Thoracic aorta (tissue), 2 donors: ENCODE measurements at regions not wholly inside any gene's neighbourhood (a gene's known extent, or its start where the extent isn't known, plus 50 kb on each side); places are given as distances from the start of the nearest gene placed in this dataset.

ENCODE experiments used
- ATAC-seq: fragments of 150-250 bp; one replicate; pipeline ENCODE4 v1.8.0; 2017; ENCODE audit warnings: low read depth; ENCODE audit not compliant: insufficient number of reproducible peaks, low FRiP score
- DNase-seq: peaks from one replicate; pipeline ENCODE4 v3.0.0-alpha.2; 2020; ENCODE audit warnings: low spot score
- H3K27ac ChIP-seq, 2 donors: fragments of 200-600 bp; sonication (generic); 1 replicate in 1 of 2; 2 replicates in 1 of 2; pipeline ENCODE4 v1.5.1; 2016; ENCODE audit warnings: mild to moderate bottlenecking in 2 of 2, moderate library complexity in 2 of 2
- H3K27me3 ChIP-seq: fragments of 200-600 bp; sonication (generic); replicated peaks from 2 replicates; pipeline ENCODE4 v1.6.0; 2016; ENCODE audit warnings: mild to moderate bottlenecking; ENCODE audit not compliant: insufficient read depth
- H3K36me3 ChIP-seq: fragments of 200-600 bp; sonication (generic); one replicate; pipeline ENCODE4 v1.5.1; 2016
- H3K4me1 ChIP-seq, 2 donors: fragments of 200-600 bp; sonication (generic); 1 replicate in 1 of 2; 2 replicates in 1 of 2; pipeline versions ENCODE4 v1.5.1 to v1.6.0; 2016; ENCODE audit warnings: low read depth in 2 of 2, mild to moderate bottlenecking in 1 of 2; ENCODE audit not compliant: control insufficient read depth in 1 of 2
- H3K4me3 ChIP-seq: fragments of 200-600 bp; sonication (generic); 2 replicates; pipeline ENCODE4 v1.5.1; 2016; ENCODE audit warnings: mild to moderate bottlenecking
- H3K9me3 ChIP-seq: fragments of 200-600 bp; sonication (generic); 2 replicates; pipeline ENCODE4 v1.5.1; 2016
- TF ChIP-seq, protein P1 (sequence below): fragments of 200-600 bp; sonication (generic); IDR thresholded peaks from one replicate; pipeline ENCODE4 v1.5.1; 2019; ENCODE audit warnings: antibody characterized with exemption

DNA sequence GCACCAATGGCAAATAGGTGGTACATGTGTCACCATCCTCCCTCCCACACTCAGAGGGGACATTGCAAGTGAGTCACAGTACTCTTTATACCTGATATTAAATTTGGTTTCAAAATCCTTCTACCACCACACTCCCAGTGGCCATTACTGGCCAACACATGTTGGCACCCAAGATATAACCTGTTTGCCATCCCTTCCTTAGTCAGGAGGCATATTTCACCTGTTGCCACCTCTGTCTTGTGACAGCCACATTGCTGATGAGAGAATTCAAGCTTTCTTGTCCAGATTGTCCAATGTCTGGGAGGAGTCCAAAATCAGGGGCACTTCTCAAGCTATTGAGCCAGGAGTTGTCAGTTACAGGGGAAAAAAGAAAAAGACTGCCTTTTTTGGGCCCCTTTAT, 80.2 kb upstream of the WWC1 start:
- Histone ChIP-seq H3K4me3 (no peak overlapping the region), H3K27ac (no peak overlapping the region), H3K36me3 (no peaks in the 10 kb centered on the region), H3K4me1 (peaks cover 6 to 12% of the 10 kb centered on the region in 2 donors), H3K9me3 (no peaks in the 10 kb centered on the region), H3K27me3 (no peaks in the 10 kb centered on the region)
- ATAC-seq (no peak), DNase-seq (no peak)
- TF ChIP-seq, protein P1, sequence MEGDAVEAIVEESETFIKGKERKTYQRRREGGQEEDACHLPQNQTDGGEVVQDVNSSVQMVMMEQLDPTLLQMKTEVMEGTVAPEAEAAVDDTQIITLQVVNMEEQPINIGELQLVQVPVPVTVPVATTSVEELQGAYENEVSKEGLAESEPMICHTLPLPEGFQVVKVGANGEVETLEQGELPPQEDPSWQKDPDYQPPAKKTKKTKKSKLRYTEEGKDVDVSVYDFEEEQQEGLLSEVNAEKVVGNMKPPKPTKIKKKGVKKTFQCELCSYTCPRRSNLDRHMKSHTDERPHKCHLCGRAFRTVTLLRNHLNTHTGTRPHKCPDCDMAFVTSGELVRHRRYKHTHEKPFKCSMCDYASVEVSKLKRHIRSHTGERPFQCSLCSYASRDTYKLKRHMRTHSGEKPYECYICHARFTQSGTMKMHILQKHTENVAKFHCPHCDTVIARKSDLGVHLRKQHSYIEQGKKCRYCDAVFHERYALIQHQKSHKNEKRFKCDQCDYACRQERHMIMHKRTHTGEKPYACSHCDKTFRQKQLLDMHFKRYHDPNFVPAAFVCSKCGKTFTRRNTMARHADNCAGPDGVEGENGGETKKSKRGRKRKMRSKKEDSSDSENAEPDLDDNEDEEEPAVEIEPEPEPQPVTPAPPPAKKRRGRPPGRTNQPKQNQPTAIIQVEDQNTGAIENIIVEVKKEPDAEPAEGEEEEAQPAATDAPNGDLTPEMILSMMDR: no peak

DNA sequence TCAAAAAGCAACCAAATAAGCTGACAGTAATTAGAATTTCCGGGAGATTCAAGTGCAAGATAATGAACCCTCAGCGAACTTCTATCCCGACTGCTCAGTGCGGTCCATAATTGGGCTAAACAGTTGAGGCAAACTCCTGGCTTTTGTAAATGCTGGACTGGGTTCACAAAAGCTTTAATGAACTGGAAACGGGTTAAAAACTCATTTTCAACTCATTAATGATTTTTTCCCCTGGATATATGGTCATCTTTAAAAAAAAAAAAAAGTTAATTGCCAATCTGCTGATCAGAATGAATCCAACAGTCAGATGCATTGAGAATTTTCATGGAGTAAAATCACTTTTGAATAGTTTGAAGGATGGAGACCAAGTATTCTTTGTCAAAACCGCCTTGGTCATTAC, 79.5 kb upstream of the WWC1 start:
- TF ChIP-seq, protein P1: no peak
- no peak for DNase-seq
- Histone ChIP-seq H3K36me3 (no peaks in the 10 kb centered on the region), H3K4me3 (no peak overlapping the region), H3K4me1 (peaks cover 6 to 12% of the 10 kb centered on the region in 2 donors), H3K27ac (no peak overlapping the region), H3K9me3 (no peaks in the 10 kb centered on the region), H3K27me3 (no peaks in the 10 kb centered on the region)
- ATAC-seq: no peak

GRCh38 chr5:168214071-168214470, 77.4 kb upstream of the WWC1 start:
- Histone ChIP-seq H3K9me3 (no peaks in the 10 kb centered on the region), H3K27ac (no peak overlapping the region), H3K4me3 (no peak overlapping the region), H3K27me3 (no peaks in the 10 kb centered on the region), H3K36me3 (no peaks in the 10 kb centered on the region), H3K4me1 (peaks cover 6 to 11% of the 10 kb centered on the region in 2 donors)
- ATAC-seq (no peak), DNase-seq (no peak)
- TF ChIP-seq, protein P1: no peak

DNA sequence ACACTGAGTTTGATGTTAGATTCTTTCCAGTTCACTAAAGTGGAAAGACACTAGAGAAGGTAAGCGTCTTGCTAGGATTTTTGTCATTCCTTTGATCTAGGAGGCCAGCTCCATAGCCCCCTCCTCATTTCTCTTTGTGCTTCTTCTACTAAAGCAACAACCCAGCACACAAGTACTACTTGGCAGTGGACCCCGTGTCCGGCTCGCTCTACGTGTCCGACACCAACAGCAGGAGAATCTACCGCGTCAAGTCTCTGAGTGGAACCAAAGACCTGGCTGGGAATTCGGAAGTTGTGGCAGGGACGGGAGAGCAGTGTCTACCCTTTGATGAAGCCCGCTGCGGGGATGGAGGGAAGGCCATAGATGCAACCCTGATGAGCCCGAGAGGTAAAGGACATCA, 76.6 kb upstream of the WWC1 start:
- TF ChIP-seq, protein P1: no peak

GRCh38 chr5:168215646-168216045, 75.8 kb upstream of the WWC1 start:
- Histone ChIP-seq H3K27ac (no peak overlapping the region), H3K27me3 (no peaks in the 10 kb centered on the region), H3K9me3 (no peaks in the 10 kb centered on the region), H3K4me1 (peaks cover 0 to 3% of the 10 kb centered on the region in 2 donors), H3K4me3 (no peak overlapping the region), H3K36me3 (no peaks in the 10 kb centered on the region)
- no peak for ATAC-seq
- TF ChIP-seq, protein P1: no peak
- DNase-seq: no peak

More for the DNA sequence above, 76.6 kb upstream of the WWC1 start:
- H3K36me3 ChIP-seq: no peaks in the 10 kb centered on the region
- H3K9me3 ChIP-seq: no peaks in the 10 kb centered on the region
- peaks cover 3 to 4% of the 10 kb centered on the region in 2 donors for H3K4me1 ChIP-seq
- ATAC-seq (no peak), DNase-seq (no peak)
- no peaks in the 10 kb centered on the region for H3K27me3 ChIP-seq
- H3K27ac ChIP-seq: no peak overlapping the region
- no peak overlapping the region for H3K4me3 ChIP-seq
